Epithelial cell of esophagus (primary cell): ENCODE measurements at regions not wholly inside any gene's neighbourhood (a gene's known extent, or its start where the extent isn't known, plus 50 kb on each side); places are given as distances from the start of the nearest gene placed in this dataset.

Experiments
- DNase-seq: peaks from one replicate; pipeline ENCODE4 v3.0.0; 2010; ENCODE audit warnings: low read depth
- H3K4me3 ChIP-seq: 2 replicates; pipeline ENCODE4 v1.5.1; 2011; ENCODE audit warnings: mild to moderate bottlenecking, low read length, control low read depth
- CTCF ChIP-seq: IDR thresholded peaks from 2 replicates; pipeline ENCODE4 v1.5.1; 2011; ENCODE audit warnings: low read depth, mild to moderate bottlenecking, low read length, control low read depth, inconsistent platforms; ENCODE audit not compliant: insufficient read depth; ENCODE audit errors: missing control alignments

- no peak overlapping the region for H3K4me3 ChIP-seq
- no peak for TF ChIP-seq CTCF
- no peak for DNase-seq
Measured at GRCh38 chr1:169018751-169019150, 87.7 kb upstream of the ATP1B1 start.

- no peak for DNase-seq
- no peak for TF ChIP-seq CTCF
- H3K4me3 ChIP-seq = no peak overlapping the region
Measured at GRCh38 chr1:169019419-169020058, 87.0 kb upstream of the ATP1B1 start.

GRCh38 chr1:169020684-169021083 is 85.8 kb upstream of the ATP1B1 start:
- TF ChIP-seq CTCF = no peak
- DNase-seq = no peak
- H3K4me3 ChIP-seq = no peak overlapping the region

GRCh38 chr1:169022648-169023047 is 83.8 kb upstream of the ATP1B1 start:
- H3K4me3 ChIP-seq = no peak overlapping the region
- no peak for TF ChIP-seq CTCF
- no peak for DNase-seq

- no peak overlapping the region for H3K4me3 ChIP-seq
- no peak for DNase-seq
- no peak for TF ChIP-seq CTCF
Measured at GRCh38 chr1:169024255-169024654, 82.2 kb upstream of the ATP1B1 start.

- no peak for DNase-seq
- TF ChIP-seq CTCF = no peak
- H3K4me3 ChIP-seq = no peak overlapping the region
Measured at GRCh38 chr1:169024800-169025271, 81.7 kb upstream of the ATP1B1 start.

- TF ChIP-seq CTCF = no peak
- DNase-seq = no peak
- no peak overlapping the region for H3K4me3 ChIP-seq
Measured at GRCh38 chr1:169025412-169025811, 81.1 kb upstream of the ATP1B1 start.
